IMR-90 (cell line): ENCODE measurements at regions not wholly inside any gene's neighbourhood (a gene's known extent, or its start where the extent isn't known, plus 50 kb on each side); places are given as distances from the start of the nearest gene placed in this dataset.
A peak's percentile ranks its signal among the peaks of the same experiment; 100 is the strongest.

Experiments
- ATAC-seq: fragments of 200-7000 bp; cut with Tn5 transposase; 2 replicates; pipeline ENCODE4 v1.9.1; 2020; ENCODE audit warnings: low read depth, mild to moderate bottlenecking, moderate library complexity
- BruUV-seq: library from RNA; stranded (reverse); fragments of 400-500 nt; replicated peaks from 2 replicates; lab custom pipeline; 2021; lab: Mats Ljungman, UMichigan
- CTCF ChIA-PET: fragments of 300-600 bp; formaldehyde crosslinking; extraction: SDS; loops from one replicate; lab custom pipeline; 2021; ENCODE audit warnings: antibody characterized with exemption; lab: Yijun Ruan, JAX
- POLR2A ChIA-PET: fragments of 300-600 bp; sonication (Branson Sonifier 250); formaldehyde crosslinking; loops from one replicate; lab custom pipeline; 2022; ENCODE audit warnings: antibody characterized with exemption; ENCODE audit not compliant: unreplicated experiment; lab: Charles Lee
- DNase-seq: peaks from one replicate; pipeline ENCODE4 v3.0.0; 2013
- H2AFZ ChIP-seq: replicated peaks from 2 replicates; pipeline ENCODE3; 2013; ENCODE audit warnings: low read length, mild to moderate bottlenecking; ENCODE audit not compliant: poor library complexity
- H2AK5ac ChIP-seq: 2 replicates; pipeline ENCODE4 v1.6.1; 2013; ENCODE audit warnings: low read depth, low read length, inconsistent platforms
- H2AK9ac ChIP-seq: replicated peaks from 2 replicates; pipeline ENCODE3; 2013; ENCODE audit warnings: mild to moderate bottlenecking, low read depth, low read length, moderate library complexity; ENCODE audit not compliant: poor library complexity
- H2BK120ac ChIP-seq: 2 replicates; pipeline ENCODE4 v1.6.1; 2013; ENCODE audit warnings: low read depth, low read length, inconsistent platforms
- H2BK15ac ChIP-seq: 3 replicates; pipeline ENCODE4 v1.6.1; 2013; ENCODE audit warnings: low read depth, low read length, inconsistent platforms
- H2BK20ac ChIP-seq: 2 replicates; pipeline ENCODE4 v1.6.1; 2013; ENCODE audit warnings: low read depth, mild to moderate bottlenecking, inconsistent platforms, low read length, moderate library complexity
- H2BK5ac ChIP-seq: 2 replicates; pipeline ENCODE4 v1.6.1; 2013; ENCODE audit warnings: mild to moderate bottlenecking, low read depth, low read length, inconsistent platforms; ENCODE audit not compliant: poor library complexity, severe bottlenecking
- H3K14ac ChIP-seq: replicated peaks from 2 replicates; pipeline ENCODE4 v1.6.1; 2013; ENCODE audit warnings: low read depth, low read length, inconsistent platforms
- H3K18ac ChIP-seq: 2 replicates; pipeline ENCODE4 v1.6.1; 2013; ENCODE audit warnings: low read depth, low read length, control low read depth
- H3K23ac ChIP-seq: 2 replicates; pipeline ENCODE4 v1.6.1; 2013; ENCODE audit warnings: low read depth, low read length, inconsistent platforms
- H3K27ac ChIP-seq: 2 replicates; pipeline ENCODE4 v1.5.1; 2013; ENCODE audit warnings: mild to moderate bottlenecking, control low read depth, low read length; ENCODE audit not compliant: insufficient read depth
- H3K27me3 ChIP-seq: 2 replicates; pipeline ENCODE4 v1.6.1; 2013; ENCODE audit warnings: low read length; ENCODE audit not compliant: control insufficient read depth, insufficient read depth
- H3K36me3 ChIP-seq: 2 replicates; pipeline ENCODE4 v1.6.1; 2013; ENCODE audit warnings: low read length, mixed read lengths; ENCODE audit not compliant: control insufficient read depth, insufficient read depth
- H3K4ac ChIP-seq: 2 replicates; pipeline ENCODE4 v1.6.1; 2013; ENCODE audit warnings: low read depth, low read length, inconsistent platforms
- H3K4me1 ChIP-seq: 2 replicates; pipeline ENCODE4 v1.6.1; 2013; ENCODE audit warnings: low read length, mixed read lengths; ENCODE audit not compliant: control insufficient read depth, insufficient read depth
- H3K4me2 ChIP-seq: 2 replicates; pipeline ENCODE4 v1.6.1; 2013; ENCODE audit warnings: low read depth, mild to moderate bottlenecking, control low read depth, low read length, moderate library complexity
- H3K4me3 ChIP-seq: 2 replicates; pipeline ENCODE4 v1.5.1; 2013; ENCODE audit warnings: low read depth, mild to moderate bottlenecking, control low read depth, low read length, moderate library complexity; ENCODE audit not compliant: insufficient read depth
- H3K56ac ChIP-seq: 2 replicates; pipeline ENCODE4 v1.6.1; 2013; ENCODE audit warnings: low read length, inconsistent platforms; ENCODE audit not compliant: insufficient read depth; ENCODE audit errors: extremely low read depth
- H3K79me1 ChIP-seq, 2 experiments: 2 replicates each; pipeline ENCODE4 v1.6.1; 2013; ENCODE audit warnings: low read length in 2 of 2, inconsistent platforms in 1 of 2, low read depth in 1 of 2
- H3K9ac ChIP-seq: 2 replicates; pipeline ENCODE4 v1.6.1; 2013; ENCODE audit warnings: low read depth, low read length, control low read depth
- H3K9me1 ChIP-seq: 2 replicates; pipeline ENCODE4 v1.6.1; 2013; ENCODE audit warnings: low read length, inconsistent platforms; ENCODE audit not compliant: insufficient read depth
- H3K9me3 ChIP-seq: 2 replicates; pipeline ENCODE4 v1.6.1; 2013; ENCODE audit warnings: low read length; ENCODE audit not compliant: control insufficient read depth, insufficient read depth
- H4K20me1 ChIP-seq: 2 replicates; pipeline ENCODE4 v1.6.1; 2013; ENCODE audit warnings: low read length, inconsistent platforms; ENCODE audit not compliant: insufficient read depth
- H4K5ac ChIP-seq: 2 replicates; pipeline ENCODE4 v1.6.1; 2013; ENCODE audit warnings: mild to moderate bottlenecking, low read depth, low read length, control low read depth
- H4K8ac ChIP-seq, 2 experiments: 2 replicates each; pipeline ENCODE4 v1.6.1; 2013; ENCODE audit warnings: low read depth in 2 of 2, low read length in 2 of 2, control low read depth in 1 of 2, inconsistent platforms in 1 of 2
- H4K91ac ChIP-seq: 2 replicates; pipeline ENCODE4 v1.6.1; 2013; ENCODE audit warnings: low read depth, low read length, inconsistent platforms; ENCODE audit not compliant: insufficient read depth
- CHD1 ChIP-seq: IDR thresholded peaks from 2 replicates; pipeline ENCODE4 v1.6.1; 2012; ENCODE audit warnings: low read depth, low read length, improper control_type of control experiment
- FOS ChIP-seq: fragments of 150-350 bp; IDR thresholded peaks from 2 replicates; pipeline ENCODE4 v1.6.1; 2016; ENCODE audit warnings: low read depth, low read length
- MXI1 ChIP-seq: IDR thresholded peaks from 2 replicates; pipeline ENCODE4 v1.6.1; 2012; ENCODE audit warnings: low read depth, mild to moderate bottlenecking, low read length, moderate library complexity, borderline replicate concordance
- NFE2L2 ChIP-seq: fragments of 150-350 bp; IDR thresholded peaks from 2 replicates; pipeline ENCODE4 v1.6.1; 2016; ENCODE audit warnings: low read depth, mild to moderate bottlenecking, low read length
- RCOR1 ChIP-seq: IDR thresholded peaks from 2 replicates; pipeline ENCODE4 v1.6.1; 2012; ENCODE audit warnings: mild to moderate bottlenecking, low read length, improper control_type of control experiment; ENCODE audit not compliant: insufficient replicate concordance
- RFX5 ChIP-seq: IDR thresholded peaks from 2 replicates; pipeline ENCODE4 v1.8.0; 2012; ENCODE audit warnings: low read depth, mild to moderate bottlenecking, low read length, moderate library complexity
- WGBS, 2 experiments: methylation state at CpG; one replicate each; pipeline versions ENCODE4 v1.1.5 to v1.1.7; 2013; ENCODE audit warnings: missing lambda C conversion rate in 2 of 2; ENCODE audit not compliant: insufficient read length in 1 of 2; ENCODE audit errors: extremely low coverage in 2 of 2; 5-methylcytosine and 5-hydroxymethylcytosine counted together
- dilution Hi-C: fragments of 300-500 bp; cut with HindIII; formaldehyde crosslinking; loops from one replicate; pipeline ENCODE4 v1.14.3; 2018; ENCODE audit warnings: low sequenced_read_pairs; ENCODE audit not compliant: unreplicated experiment
- in situ Hi-C: fragments of 300-500 bp; cut with MboI; formaldehyde crosslinking; loops from 3 replicates; pipeline ENCODE4 v1.14.3; 2019; ENCODE audit warnings: low sequenced_read_pairs, inconsistent platforms, mixed read lengths
- intact Hi-C: fragments of 100-400 bp; cut with micrococcal nuclease; formaldehyde crosslinking; loops from 2 replicates; pipeline ENCODE4 v1.10.0; 2022

DNA sequence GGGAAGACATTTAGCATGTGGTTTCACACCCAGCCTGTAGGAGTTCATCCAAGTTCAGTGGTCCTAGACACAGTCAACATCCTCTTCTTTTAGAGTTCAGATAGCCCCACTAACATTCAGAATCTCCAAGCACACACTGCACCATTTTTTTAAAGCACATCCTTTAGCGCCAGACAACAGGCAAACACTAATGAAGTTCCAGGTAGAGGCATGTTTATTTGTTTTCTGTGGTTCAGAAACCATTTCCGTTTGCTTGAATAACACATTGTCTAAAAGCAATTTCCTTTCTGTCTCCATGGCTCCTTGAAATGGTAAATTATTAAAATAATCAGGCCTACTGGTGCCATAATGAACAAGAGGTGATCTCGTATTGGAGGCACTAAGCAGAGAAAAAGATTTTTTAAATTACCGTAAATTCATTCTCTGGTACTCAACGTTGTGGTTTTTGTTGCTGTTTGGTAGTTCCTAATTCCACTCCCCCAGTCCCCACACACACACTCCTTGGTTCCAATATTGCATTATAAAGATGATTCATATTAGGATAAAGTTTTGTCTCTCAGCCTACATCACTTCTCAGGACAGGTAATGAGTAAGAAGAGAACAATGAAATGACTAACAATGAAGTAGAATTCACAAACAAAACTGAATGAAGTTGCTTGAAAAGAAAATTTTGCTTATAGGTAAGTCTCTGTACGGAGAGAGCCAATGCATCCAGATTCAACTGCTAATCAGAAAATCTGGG, 153.1 kb downstream of the PCSK1 start:
- Histone ChIP-seq H3K56ac (no peak overlapping the region), H2BK20ac (peak overlapping the region; percentile 50; the same call in 1 of the 2 replicates), H2BK120ac (peak overlapping the region; percentile 16; the same call in 1 of the 2 replicates), H2BK15ac (peak overlapping the region; percentile 38; the same call in 1 of the 3 replicates), H3K14ac (0 out of 2 replicates have a peak overlapping the region, but pooled peaks have one; percentile 39), H2BK5ac (no peak overlapping the region), H3K4me2 (no peak overlapping the region), H2AFZ (no peak overlapping the region), H3K4ac (no peak overlapping the region), H3K9ac (no peak overlapping the region), H3K27me3 (no peaks in the 10 kb centered on the region), H3K18ac (no peak overlapping the region), H2AK9ac (no peak overlapping the region), H3K4me1 (peaks cover 4% of the 10 kb centered on the region; the same call in 1 of the 2 replicates), H4K91ac (no peak overlapping the region), H4K8ac (no peak overlapping the region), H3K4me3 (no peak overlapping the region), H3K27ac (no peak overlapping the region), H4K20me1 (no peaks in the 10 kb centered on the region), H3K9me3 (no peaks in the 10 kb centered on the region), H3K9me1 (no peaks in the 10 kb centered on the region), H3K36me3 (no peaks in the 10 kb centered on the region), H2AK5ac (peak overlapping the region; percentile 32; the same call in 1 of the 2 replicates), H3K79me1 (no peaks in the 10 kb centered on the region), H4K5ac (no peak overlapping the region), H3K23ac (no peak overlapping the region)
- BruUV-seq: no TSS peak
- intact Hi-C loops: no loop called here
- CTCF ChIA-PET: no interaction called here
- POLR2A ChIA-PET: no interaction called here
- no peak for TF ChIP-seq NFE2L2
- no peak for TF ChIP-seq MXI1
- no peak for TF ChIP-seq RCOR1
- TF ChIP-seq FOS: no peak
- TF ChIP-seq CHD1: no peak
- TF ChIP-seq RFX5: no peak
- no CpG with 5 or more reads among the region's 6 CpGs for WGBS, 2 experiments
- ATAC-seq: no peak
- peak; percentile 34 for DNase-seq
- dilution Hi-C loops: no loop called here
- in situ Hi-C loops: no loop called here
